DOHH2 (cell line): ENCODE measurements at regions not wholly inside any gene's neighbourhood (a gene's known extent, or its start where the extent isn't known, plus 50 kb on each side); places are given as distances from the start of the nearest gene placed in this dataset.

Experiments
- H3F3A ChIP-seq: fragments of 200-600 bp; sonication (generic), shearing (Covaris generic); 2 replicates; pipeline ENCODE4 v1.6.0; 2016; ENCODE audit warnings: antibody characterized with exemption, mild to moderate bottlenecking; ENCODE audit not compliant: control insufficient read depth, insufficient read depth
- H3K27ac ChIP-seq: fragments of 200-600 bp; sonication (generic); 2 replicates; pipeline ENCODE4 v1.5.1; 2014; ENCODE audit warnings: low read depth, mild to moderate bottlenecking, low read length, moderate library complexity
- H3K27me3 ChIP-seq: fragments of 200-600 bp; sonication (generic); 2 replicates; pipeline ENCODE4 v1.6.1; 2014; ENCODE audit warnings: mild to moderate bottlenecking, low read length, mixed read lengths; ENCODE audit not compliant: control insufficient read depth
- H3K36me3 ChIP-seq: fragments of 200-600 bp; sonication (generic); 2 replicates; pipeline ENCODE4 v1.6.1; 2014; ENCODE audit warnings: mild to moderate bottlenecking, low read length, moderate library complexity, mixed read lengths; ENCODE audit not compliant: control insufficient read depth
- H3K4me1 ChIP-seq: fragments of 200-600 bp; sonication (generic); 2 replicates; pipeline ENCODE4 v1.6.1; 2014; ENCODE audit warnings: mild to moderate bottlenecking, low read length, mixed read lengths; ENCODE audit not compliant: control insufficient read depth
- H3K4me2 ChIP-seq: fragments of 200-600 bp; sonication (generic); 2 replicates; pipeline ENCODE4 v1.6.0; 2014; ENCODE audit warnings: mild to moderate bottlenecking, low read length, moderate library complexity
- H3K4me3 ChIP-seq: fragments of 200-600 bp; sonication (generic); 2 replicates; pipeline ENCODE4 v1.5.1; 2014; ENCODE audit warnings: mild to moderate bottlenecking, low read length, mixed read lengths
- H3K79me2 ChIP-seq: fragments of 200-600 bp; sonication (generic); 2 replicates; pipeline ENCODE4 v1.6.1; 2014; ENCODE audit warnings: mild to moderate bottlenecking, low read length, mixed read lengths; ENCODE audit not compliant: control insufficient read depth
- H3K9me2 ChIP-seq: fragments of 200-600 bp; sonication (generic); replicated peaks from 2 replicates; pipeline ENCODE4 v1.6.1; 2014; ENCODE audit warnings: mild to moderate bottlenecking, low read length, mixed read lengths; ENCODE audit not compliant: control insufficient read depth
- H3K9me3 ChIP-seq: fragments of 200-600 bp; sonication (generic); 2 replicates; pipeline ENCODE4 v1.6.1; 2014; ENCODE audit warnings: antibody characterized with exemption, low read length, mixed read lengths; ENCODE audit not compliant: control insufficient read depth, insufficient read depth
- H4K20me1 ChIP-seq: fragments of 200-600 bp; sonication (generic); 2 replicates; pipeline ENCODE4 v1.6.0; 2014; ENCODE audit warnings: low read depth, mild to moderate bottlenecking, antibody characterized with exemption, low read length, moderate library complexity; ENCODE audit not compliant: control insufficient read depth, insufficient read depth
- CTCF ChIP-seq: fragments of 200-600 bp; sonication (generic); IDR thresholded peaks from one replicate; pipeline ENCODE4 v1.5.1; 2014; ENCODE audit warnings: antibody characterized with exemption, mild to moderate bottlenecking, low read depth, low read length; ENCODE audit not compliant: poor library complexity, severe bottlenecking
- EZH2phosphoT487 ChIP-seq: fragments of 200-600 bp; sonication (generic); IDR thresholded peaks from 2 replicates; pipeline ENCODE4 v1.6.1; 2017; ENCODE audit warnings: borderline replicate concordance, mild to moderate bottlenecking, antibody characterized with exemption, low read length, moderate library complexity, mixed read lengths

GRCh38 chr11:129591527-129591926 lies 215.9 kb downstream of the BARX2 start:
- Histone ChIP-seq H3K4me1 (no peaks in the 10 kb centered on the region), H3K4me2 (no peak overlapping the region), H3K79me2 (no peaks in the 10 kb centered on the region), H3K4me3 (no peak overlapping the region), H3K27me3 (no peaks in the 10 kb centered on the region), H3K36me3 (no peaks in the 10 kb centered on the region), H3K9me2 (no peaks in the 10 kb centered on the region), H3K9me3 (no peaks in the 10 kb centered on the region), H3K27ac (no peak overlapping the region), H3F3A (no peaks in the 10 kb centered on the region), H4K20me1 (no peaks in the 10 kb centered on the region)
- no peak for TF ChIP-seq CTCF
- no peak for TF ChIP-seq EZH2phosphoT487

GRCh38 chr11:129592191-129592590 lies 216.5 kb downstream of the BARX2 start:
- H3K79me2 ChIP-seq, result no peaks in the 10 kb centered on the region
- no peaks in the 10 kb centered on the region for H4K20me1 ChIP-seq
- no peaks in the 10 kb centered on the region for H3K9me3 ChIP-seq
- TF ChIP-seq CTCF, result no peak
- H3K36me3 ChIP-seq, result no peaks in the 10 kb centered on the region
- H3K4me2 ChIP-seq, result no peak overlapping the region
- no peaks in the 10 kb centered on the region for H3F3A ChIP-seq
- no peaks in the 10 kb centered on the region for H3K27me3 ChIP-seq
- H3K27ac ChIP-seq, result no peak overlapping the region
- no peak overlapping the region for H3K4me3 ChIP-seq
- H3K4me1 ChIP-seq, result no peaks in the 10 kb centered on the region
- no peaks in the 10 kb centered on the region for H3K9me2 ChIP-seq

GRCh38 chr11:129593098-129593497 lies 217.4 kb downstream of the BARX2 start:
- Histone ChIP-seq H3K27ac (no peak overlapping the region), H3K9me2 (no peaks in the 10 kb centered on the region), H3K4me1 (no peaks in the 10 kb centered on the region), H3K27me3 (no peaks in the 10 kb centered on the region), H3K79me2 (no peaks in the 10 kb centered on the region), H3K36me3 (no peaks in the 10 kb centered on the region), H3K4me3 (no peak overlapping the region), H4K20me1 (no peaks in the 10 kb centered on the region), H3K4me2 (no peak overlapping the region), H3F3A (no peaks in the 10 kb centered on the region), H3K9me3 (no peaks in the 10 kb centered on the region)
- no peak for TF ChIP-seq EZH2phosphoT487
- no peak for TF ChIP-seq CTCF
